Fibroblast of gingiva (primary cell): ENCODE measurements at regions not wholly inside any gene's neighbourhood (a gene's known extent, or its start where the extent isn't known, plus 50 kb on each side); places are given as distances from the start of the nearest gene placed in this dataset.

Source experiments
- DNase-seq: peaks from one replicate; pipeline ENCODE4 v3.0.0-alpha.2; 2011; ENCODE audit warnings: low read depth

- no peak for DNase-seq
Observed at GRCh38 chrX:151796576-151796975, 62.0 kb downstream of the CNGA2 start.

DNA sequence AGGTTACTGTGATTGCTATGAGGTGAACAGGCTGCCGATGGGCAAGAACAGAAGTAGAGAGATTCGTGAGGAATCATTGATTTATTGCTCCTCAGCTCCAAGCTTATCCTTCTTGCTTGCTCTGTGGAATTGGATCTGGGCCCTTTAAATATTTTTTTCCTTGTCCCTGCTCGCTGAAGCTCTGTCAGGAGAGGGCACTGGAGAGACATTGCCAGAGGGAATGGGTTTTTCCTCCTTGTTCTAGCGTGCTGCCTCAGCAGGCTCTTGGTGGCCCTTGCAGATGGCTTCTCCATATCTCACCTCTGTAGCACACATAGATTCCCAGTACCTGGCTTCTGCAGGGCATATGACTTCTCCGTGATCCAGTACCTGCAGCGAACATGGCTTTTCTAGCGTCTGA, 67.4 kb downstream of the CNGA2 start:
- no peak for DNase-seq

DNA sequence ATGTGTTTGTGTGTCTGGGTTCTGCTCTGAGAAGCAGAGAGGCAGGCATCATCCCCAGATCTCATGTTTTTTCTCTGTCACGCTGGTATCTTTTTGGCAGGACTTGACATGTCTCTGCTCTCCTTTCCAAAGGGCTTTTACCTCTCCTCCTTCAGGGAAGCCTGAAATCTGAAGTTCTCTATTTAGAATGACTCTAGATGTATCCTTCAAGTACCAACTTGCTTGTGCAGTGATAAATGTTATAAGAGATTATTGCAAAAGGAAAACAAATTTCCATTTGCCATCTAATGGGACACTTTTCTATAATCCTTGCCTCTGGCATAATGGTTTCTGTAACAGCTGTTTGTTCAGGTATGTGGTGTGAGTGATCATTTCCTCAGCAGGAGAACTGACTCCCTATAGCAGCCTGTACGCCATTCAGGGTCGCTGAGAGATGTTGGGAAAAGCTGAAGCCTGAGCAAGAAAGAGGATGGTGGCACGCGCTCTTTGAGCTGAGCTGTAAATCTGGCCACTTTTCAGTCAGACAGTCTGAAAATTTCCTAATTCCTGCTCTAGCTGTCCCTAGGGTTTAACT, 72.5 kb downstream of the CNGA2 start:
- DNase-seq: no peak

DNA sequence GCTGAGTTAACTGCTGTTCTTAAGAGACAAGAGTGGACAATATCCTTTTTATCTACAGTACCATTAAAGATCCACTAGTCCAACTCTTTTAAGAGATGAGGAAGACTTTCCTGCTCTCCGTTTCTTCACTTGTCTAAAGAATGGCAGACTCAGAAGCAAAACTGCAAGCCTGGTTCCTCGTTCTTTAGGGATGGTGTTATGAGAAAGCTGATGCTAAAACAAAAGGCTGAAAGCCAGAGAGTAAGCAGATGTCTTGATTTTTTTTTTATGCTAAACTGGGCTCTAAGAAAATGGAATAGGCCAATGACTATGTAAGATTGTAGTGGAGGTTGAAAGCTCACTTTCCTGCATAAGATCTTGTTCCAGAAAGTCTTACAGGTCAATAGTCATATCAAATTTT, 78.1 kb downstream of the CNGA2 start:
- no peak for DNase-seq

GRCh38 chrX:151814767-151815166, 80.2 kb downstream of the CNGA2 start:
- no peak for DNase-seq

- DNase-seq: no peak
Observed at GRCh38 chrX:151815398-151815797, 80.9 kb downstream of the CNGA2 start.

- no peak for DNase-seq
Observed at GRCh38 chrX:151816934-151817333, 82.4 kb downstream of the CNGA2 start.

DNA sequence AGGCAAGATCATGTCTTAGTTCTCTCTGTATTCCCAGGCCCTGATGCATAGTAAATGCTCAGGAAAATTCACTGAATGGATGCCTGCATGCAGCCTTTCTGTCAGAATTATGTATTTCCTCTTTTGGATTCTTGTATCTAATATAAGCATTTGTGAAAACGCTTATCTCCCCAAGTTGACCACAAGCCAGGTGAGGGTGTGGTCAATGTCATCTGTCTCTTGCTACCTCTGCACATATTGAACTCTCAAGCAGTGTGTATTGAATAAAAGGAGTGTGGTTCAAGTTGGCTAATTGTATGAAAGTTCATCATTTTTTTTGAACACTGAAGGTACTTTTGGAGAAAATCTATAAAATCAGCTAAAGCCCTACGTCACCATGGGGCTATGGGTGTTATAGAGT, 84.3 kb downstream of the CNGA2 start:
- DNase-seq: no peak

- DNase-seq: no peak
Observed at GRCh38 chrX:151821226-151821625, 86.7 kb downstream of the CNGA2 start.

DNA sequence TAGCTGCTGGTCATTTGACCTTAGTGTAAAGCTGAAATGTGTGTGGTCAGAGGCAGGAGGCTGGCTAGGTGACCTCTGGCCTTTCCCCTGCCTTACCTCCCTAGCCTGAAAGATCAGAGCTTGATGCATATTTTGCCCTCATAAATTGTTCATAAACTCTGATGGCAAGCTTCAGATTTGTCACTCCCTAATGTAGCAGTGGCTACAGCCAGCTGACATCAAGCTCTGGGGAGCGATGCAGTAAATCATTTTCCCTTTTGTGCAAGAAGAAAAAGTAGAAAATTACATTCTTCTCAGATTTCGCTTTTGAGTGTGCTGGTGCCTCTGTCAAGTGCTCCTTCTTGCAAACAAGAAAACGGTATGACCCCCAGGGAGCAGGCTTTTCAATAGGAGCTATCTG, 87.7 kb upstream of the MAGEA4 start:
- DNase-seq: no peak

DNA sequence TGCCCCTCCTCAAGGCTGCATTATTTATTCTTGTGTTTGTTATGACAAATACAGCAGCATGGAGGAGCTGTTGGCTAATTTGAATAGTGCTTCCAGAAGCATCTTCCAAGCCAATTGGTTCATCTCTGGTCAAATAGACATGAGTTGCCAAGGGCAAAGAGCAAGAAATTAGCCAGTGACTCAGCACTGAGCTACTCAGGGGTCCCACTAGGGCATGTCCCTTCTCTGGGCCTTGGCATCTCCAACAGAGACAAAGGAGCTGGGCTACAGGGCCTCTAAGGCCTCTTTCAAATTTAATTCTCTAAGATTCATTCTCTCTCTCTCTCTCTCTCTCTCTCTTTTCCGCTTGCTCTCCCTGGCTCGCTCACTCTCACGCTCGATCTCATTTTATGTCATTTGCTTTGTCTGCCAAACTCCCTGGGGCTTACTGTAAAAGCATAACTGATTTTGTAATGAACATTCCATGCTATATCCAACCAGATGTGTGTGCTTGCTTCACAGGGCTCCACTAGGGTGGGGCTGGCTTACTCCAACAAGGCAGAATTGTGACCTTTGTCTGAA, 86.7 kb upstream of the MAGEA4 start:
- DNase-seq: peak; percentile 92

GRCh38 chrX:151828439-151829080, 84.1 kb upstream of the MAGEA4 start:
- DNase-seq: no peak

DNA sequence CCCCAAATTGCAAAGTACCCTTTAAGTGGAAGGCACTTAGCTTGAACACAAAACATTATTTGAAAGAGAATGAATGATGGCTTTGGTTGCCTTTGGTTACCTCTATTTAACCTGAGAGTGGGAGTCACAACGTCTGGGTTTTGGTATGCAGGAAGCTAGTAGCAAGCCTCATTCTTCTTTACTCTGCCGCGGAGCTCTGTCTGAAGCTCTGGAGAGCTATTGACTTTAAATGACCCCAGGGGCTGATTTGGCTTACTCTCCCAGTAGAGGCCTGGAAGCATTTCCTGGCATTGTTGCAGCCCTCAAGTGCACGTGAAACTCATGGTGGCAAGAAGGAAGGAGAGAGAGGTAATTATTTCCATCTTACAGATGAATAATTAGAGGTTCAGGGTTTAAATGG, 81.8 kb upstream of the MAGEA4 start:
- no peak for DNase-seq

DNA sequence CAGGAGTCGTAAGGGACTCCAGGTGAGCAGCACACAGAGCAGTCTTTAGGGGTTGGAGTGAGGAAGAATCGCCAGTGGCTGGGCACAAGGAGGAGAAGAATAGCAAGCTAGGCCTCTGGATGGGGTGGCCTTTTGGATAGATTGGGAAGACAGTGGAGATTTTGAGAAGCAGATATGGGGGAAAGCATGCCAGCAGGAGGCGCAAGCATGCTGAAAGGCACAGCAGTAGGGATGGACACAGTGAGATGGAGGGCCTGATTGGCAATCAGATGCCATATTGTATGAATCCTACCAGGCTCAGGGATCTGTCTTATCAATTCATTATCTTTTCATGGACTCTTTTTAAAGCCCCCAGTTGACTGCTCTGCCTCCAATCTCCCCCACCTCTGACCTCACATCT, 60.4 kb upstream of the MAGEA4 start:
- no peak for DNase-seq

- no peak for DNase-seq
Observed at GRCh38 chrX:151854726-151855495, 57.8 kb upstream of the MAGEA4 start.

GRCh38 chrX:151859481-151859880, 53.2 kb upstream of the MAGEA4 start:
- no peak for DNase-seq

DNA sequence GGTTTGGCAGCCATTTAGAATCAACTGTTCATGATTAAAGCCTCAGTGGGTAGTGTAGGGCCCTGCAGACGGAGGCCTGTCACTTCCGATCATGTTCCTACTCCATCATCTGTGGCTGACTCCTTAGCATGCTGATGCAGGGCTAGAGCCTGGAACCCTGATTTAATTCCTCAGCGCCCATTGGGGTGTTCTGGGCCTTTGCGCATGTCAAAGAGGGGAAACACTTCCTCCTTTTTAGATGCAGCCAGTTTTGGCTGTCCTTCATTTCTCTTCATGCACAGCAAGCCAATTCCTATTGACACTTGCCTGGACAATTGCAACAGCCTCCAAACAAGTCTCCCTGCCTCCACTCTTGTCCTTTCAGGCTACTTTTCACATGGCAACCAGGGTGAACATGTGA, 51.9 kb upstream of the MAGEA4 start:
- DNase-seq: no peak
